GM23248 (cell line): ENCODE measurements at regions not wholly inside any gene's neighbourhood (a gene's known extent, or its start where the extent isn't known, plus 50 kb on each side); places are given as distances from the start of the nearest gene placed in this dataset.

Source experiments
- EZH2 ChIP-seq: fragments of 200-600 bp; sonication (generic); IDR thresholded peaks from 2 replicates; pipeline ENCODE4 v1.6.1; 2018; ENCODE audit warnings: antibody characterized with exemption, mild to moderate bottlenecking; ENCODE audit not compliant: insufficient read depth, poor library complexity, severe bottlenecking
- EZH2phosphoT487 ChIP-seq: fragments of 200-600 bp; sonication (generic); IDR thresholded peaks from 2 replicates; pipeline ENCODE4 v1.6.1; 2018; ENCODE audit warnings: antibody characterized with exemption, moderate library complexity, mild to moderate bottlenecking, low read depth; ENCODE audit not compliant: insufficient read depth

GRCh38 chr18:73352546-73352945 is 484.8 kb upstream of the NETO1 start:
- TF ChIP-seq EZH2 (no peak), EZH2phosphoT487 (no peak)
